ENCODE measurements at regions not wholly inside any gene's neighbourhood (a gene's known extent, or its start where the extent isn't known, plus 50 kb on each side); places are given as distances from the start of the nearest gene placed in this dataset.

- DNase-seq (ENCODE audit: low spot score) (no peak), FAIRE-seq (no peak)
Measured at GRCh38 chr4:26069218-26069617, 155.2 kb downstream of the SMIM20 start.

GRCh38 chr4:26071688-26072087, 157.7 kb downstream of the SMIM20 start:
- FAIRE-seq: no peak

GRCh38 chr4:26073886-26074560, 160.0 kb downstream of the SMIM20 start:
- FAIRE-seq: no peak
- DNase-seq (ENCODE audit: low spot score): no peak

More at GRCh38 chr4:26071688-26072087, 157.7 kb downstream of the SMIM20 start:
- no peak for DNase-seq (ENCODE audit: low spot score)

- no peak for DNase-seq (ENCODE audit: low spot score)
- FAIRE-seq: no peak
Measured at GRCh38 chr4:26074712-26075430, 160.9 kb downstream of the SMIM20 start.

GRCh38 chr4:26075583-26075982, 161.6 kb downstream of the SMIM20 start:
- no peak for FAIRE-seq
- DNase-seq (ENCODE audit: low spot score): no peak

- DNase-seq (ENCODE audit: low spot score) (no peak), FAIRE-seq (no peak)
Measured at GRCh38 chr4:26076000-26076587, 162.1 kb downstream of the SMIM20 start.

- DNase-seq (ENCODE audit: low spot score): no peak
- FAIRE-seq: no peak
Measured at GRCh38 chr4:26076896-26077295, 162.9 kb downstream of the SMIM20 start.

- no peak for FAIRE-seq
- DNase-seq (ENCODE audit: low spot score): no peak
Measured at GRCh38 chr4:26077756-26078155, 163.7 kb downstream of the SMIM20 start.

- no peak for FAIRE-seq
- no peak for DNase-seq (ENCODE audit: low spot score)
Measured at GRCh38 chr4:26080870-26081628, 167.0 kb downstream of the SMIM20 start.

GRCh38 chr4:26081795-26082498, 167.9 kb downstream of the SMIM20 start:
- FAIRE-seq (peak; percentile 28), DNase-seq (ENCODE audit: low spot score) (peak; percentile 24)

- no peak for FAIRE-seq
Measured at GRCh38 chr4:26082565-26082964, 168.5 kb downstream of the SMIM20 start.

GRCh38 chr4:26083987-26084386, 170.0 kb downstream of the SMIM20 start:
- peak; percentile 70 for DNase-seq (ENCODE audit: low spot score)
- peak; percentile 72 for FAIRE-seq

More at GRCh38 chr4:26082565-26082964, 168.5 kb downstream of the SMIM20 start:
- no peak for DNase-seq (ENCODE audit: low spot score)

GRCh38 chr4:26084414-26084813, 170.4 kb downstream of the SMIM20 start:
- FAIRE-seq (no peak), DNase-seq (ENCODE audit: low spot score) (no peak)

GRCh38 chr4:26085551-26085950, 171.5 kb downstream of the SMIM20 start:
- DNase-seq (ENCODE audit: low spot score) (no peak), FAIRE-seq (no peak)

GRCh38 chr4:26086621-26087441, 172.8 kb downstream of the SMIM20 start:
- FAIRE-seq (no peak), DNase-seq (ENCODE audit: low spot score) (no peak)

GRCh38 chr4:26088433-26088928, 174.5 kb downstream of the SMIM20 start:
- FAIRE-seq (no peak), DNase-seq (ENCODE audit: low spot score) (peak; percentile 47)

- DNase-seq (ENCODE audit: low spot score) (no peak), FAIRE-seq (no peak)
Measured at GRCh38 chr4:26093551-26093950, 179.5 kb downstream of the SMIM20 start.

- FAIRE-seq: no peak
- no peak for DNase-seq (ENCODE audit: low spot score)
Measured at GRCh38 chr4:26094076-26094475, 180.1 kb downstream of the SMIM20 start.

GRCh38 chr4:26094911-26095310, 180.9 kb downstream of the SMIM20 start:
- no peak for DNase-seq (ENCODE audit: low spot score)
- no peak for FAIRE-seq

GRCh38 chr4:26099967-26100366, 185.9 kb downstream of the SMIM20 start:
- no peak for DNase-seq (ENCODE audit: low spot score)
- no peak for FAIRE-seq

All from RCC 7860 (cell line).